ENCODE measurements at regions not wholly inside any gene's neighbourhood (a gene's known extent, or its start where the extent isn't known, plus 50 kb on each side); places are given as distances from the start of the nearest gene placed in this dataset.
"Not testable (repeated sequence)": the region's sequence is repeated elsewhere in the genome, so short reads cannot be mapped to it uniquely, and the experiment has no call there.

DNA sequence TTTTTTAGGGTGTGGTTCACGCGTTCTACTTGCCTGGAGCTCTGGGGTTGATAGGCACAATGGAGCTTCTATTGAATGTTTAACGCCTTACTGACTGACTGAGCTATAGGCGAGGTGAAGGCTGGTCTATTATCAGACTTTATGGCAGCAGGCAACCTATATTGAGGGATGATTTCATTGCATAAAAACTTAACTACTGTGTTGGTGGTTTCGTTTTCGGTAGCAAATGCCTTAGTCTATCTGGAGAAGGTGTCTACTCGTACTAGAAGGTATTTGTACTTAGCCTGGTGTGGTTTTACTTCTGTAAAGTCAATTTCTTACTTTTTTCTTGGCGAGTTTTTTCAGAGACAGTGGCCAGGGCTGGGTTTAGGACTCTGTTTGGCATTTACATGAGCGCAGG is 162.0 kb upstream of the FRG2C start:
- not testable (repeated sequence) for H3K4me3 ChIP-seq (ENCODE audit: low read length); DNase-seq (ENCODE audit: low read depth)

DNA sequence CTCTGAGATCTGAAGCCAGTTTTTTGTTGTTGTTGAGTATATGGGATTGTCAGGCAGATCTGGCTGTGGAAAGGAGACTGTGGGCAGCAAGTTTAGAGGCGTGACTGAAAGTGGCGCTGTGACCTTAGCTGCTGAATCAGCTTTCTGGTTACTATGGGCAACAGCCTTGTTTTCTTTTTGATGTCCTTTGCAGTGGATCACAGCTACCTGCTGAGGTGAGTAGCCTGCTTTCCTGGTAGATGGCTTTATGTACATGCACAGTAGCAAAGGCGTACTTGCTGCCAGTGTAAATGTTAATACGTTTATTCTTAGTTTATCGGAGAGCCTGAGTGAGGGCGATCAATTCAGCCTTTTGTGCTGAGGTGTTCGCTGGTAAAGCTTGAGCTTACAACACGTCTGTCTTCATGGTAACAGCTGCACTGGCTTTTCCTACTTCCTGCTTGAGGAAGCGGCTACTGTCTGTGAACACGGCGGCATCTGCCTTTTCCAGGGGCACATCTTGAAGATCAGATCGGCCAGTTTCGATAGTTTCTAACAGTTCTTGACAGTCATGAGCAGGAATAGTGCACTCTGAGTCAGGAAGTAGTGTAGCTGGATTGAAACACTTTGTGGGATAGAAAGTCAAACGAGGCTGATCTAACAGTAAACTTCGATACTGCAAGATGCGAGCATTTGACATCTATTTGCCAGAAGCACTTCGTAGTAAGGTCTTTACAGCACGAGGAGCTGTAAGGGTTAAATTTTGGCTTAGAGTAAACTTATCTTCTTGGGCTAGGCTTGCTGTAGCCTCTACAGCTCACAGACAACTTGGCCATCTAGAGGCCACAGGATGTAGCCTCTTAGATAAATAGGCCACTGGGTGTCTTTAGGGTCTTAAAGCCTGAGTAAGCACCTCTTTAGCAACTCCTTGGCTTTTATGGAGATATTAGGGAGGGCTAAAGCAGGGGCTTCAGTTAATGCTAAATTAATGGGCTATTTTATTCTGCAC is 161.1 kb upstream of the FRG2C start:
- DNase-seq (ENCODE audit: low read depth); H3K4me3 ChIP-seq (ENCODE audit: low read length): not testable (repeated sequence)
- TF ChIP-seq, protein P1, sequence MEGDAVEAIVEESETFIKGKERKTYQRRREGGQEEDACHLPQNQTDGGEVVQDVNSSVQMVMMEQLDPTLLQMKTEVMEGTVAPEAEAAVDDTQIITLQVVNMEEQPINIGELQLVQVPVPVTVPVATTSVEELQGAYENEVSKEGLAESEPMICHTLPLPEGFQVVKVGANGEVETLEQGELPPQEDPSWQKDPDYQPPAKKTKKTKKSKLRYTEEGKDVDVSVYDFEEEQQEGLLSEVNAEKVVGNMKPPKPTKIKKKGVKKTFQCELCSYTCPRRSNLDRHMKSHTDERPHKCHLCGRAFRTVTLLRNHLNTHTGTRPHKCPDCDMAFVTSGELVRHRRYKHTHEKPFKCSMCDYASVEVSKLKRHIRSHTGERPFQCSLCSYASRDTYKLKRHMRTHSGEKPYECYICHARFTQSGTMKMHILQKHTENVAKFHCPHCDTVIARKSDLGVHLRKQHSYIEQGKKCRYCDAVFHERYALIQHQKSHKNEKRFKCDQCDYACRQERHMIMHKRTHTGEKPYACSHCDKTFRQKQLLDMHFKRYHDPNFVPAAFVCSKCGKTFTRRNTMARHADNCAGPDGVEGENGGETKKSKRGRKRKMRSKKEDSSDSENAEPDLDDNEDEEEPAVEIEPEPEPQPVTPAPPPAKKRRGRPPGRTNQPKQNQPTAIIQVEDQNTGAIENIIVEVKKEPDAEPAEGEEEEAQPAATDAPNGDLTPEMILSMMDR (conservative IDR thresholded peaks at IDR 0.05; ENCODE audit: low read depth, low read length), result peak; percentile 1

DNA sequence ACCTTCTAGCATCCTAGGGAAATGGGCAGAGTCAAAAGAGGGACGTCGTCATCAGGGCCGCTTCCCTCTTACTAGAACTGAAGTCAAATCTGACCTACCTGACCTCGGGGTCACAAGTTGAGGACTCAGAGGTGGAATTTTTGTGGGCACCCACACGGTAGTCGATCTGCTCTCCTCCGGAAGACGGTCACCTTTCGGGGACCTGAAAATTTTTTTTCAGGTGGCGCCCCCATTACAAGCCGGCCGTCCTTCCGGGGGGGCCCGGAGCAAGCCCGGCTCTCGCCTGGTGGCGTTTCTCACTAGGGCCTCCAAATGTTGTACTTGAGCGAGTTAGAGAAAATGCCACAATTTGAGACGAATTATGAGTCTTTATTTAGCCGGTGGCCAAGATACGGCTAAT is 157.5 kb upstream of the FRG2C start:
- TF ChIP-seq, protein P1 (conservative IDR thresholded peaks at IDR 0.05; ENCODE audit: low read depth, low read length), result no peak
- DNase-seq (ENCODE audit: low read depth), result no peak
- H3K4me3 ChIP-seq (ENCODE audit: low read length), result no peak overlapping the region

DNA sequence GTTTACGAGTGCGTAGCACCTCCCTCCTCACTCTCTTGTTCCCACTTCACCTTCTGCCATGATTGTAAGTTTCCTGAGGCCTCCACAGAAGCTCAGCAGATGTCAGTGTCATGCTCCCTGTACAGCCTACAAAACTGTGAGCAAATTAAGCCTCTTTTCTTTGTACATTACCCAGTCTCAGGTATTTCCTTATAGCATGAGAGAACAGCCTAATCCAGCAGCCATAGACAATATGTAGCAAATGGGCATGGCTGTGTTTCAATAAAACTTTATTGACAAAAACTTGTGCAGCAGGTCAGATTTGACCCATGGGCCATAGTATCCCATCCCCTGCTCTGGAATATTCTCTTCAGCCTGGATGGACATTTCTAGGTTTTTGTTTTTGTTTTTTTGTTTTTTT is 156.2 kb upstream of the FRG2C start:
- H3K4me3 ChIP-seq (ENCODE audit: low read length); DNase-seq (ENCODE audit: low read depth): not testable (repeated sequence)

DNA sequence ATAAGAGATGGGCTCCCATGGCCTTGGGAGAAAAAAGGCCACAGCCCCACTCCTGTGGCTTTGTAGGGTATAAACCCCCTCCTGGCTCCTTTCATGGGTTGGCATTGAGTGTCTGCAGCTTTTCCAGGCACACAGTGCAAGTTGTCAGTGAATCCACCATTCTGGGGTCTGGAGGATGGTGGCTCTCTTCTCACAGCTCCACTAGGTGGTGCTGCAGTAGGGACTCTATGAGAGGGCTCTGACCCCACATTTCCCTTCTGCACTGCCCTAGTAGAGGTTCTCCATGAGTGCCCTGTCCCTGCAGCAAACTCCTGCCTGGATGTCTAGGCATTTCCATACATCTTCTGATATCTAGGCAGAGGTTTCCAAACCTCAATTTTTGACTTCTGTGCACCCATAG is 136.5 kb upstream of the FRG2C start:
- DNase-seq (ENCODE audit: low read depth); H3K4me3 ChIP-seq (ENCODE audit: low read length): not testable (repeated sequence)

DNA sequence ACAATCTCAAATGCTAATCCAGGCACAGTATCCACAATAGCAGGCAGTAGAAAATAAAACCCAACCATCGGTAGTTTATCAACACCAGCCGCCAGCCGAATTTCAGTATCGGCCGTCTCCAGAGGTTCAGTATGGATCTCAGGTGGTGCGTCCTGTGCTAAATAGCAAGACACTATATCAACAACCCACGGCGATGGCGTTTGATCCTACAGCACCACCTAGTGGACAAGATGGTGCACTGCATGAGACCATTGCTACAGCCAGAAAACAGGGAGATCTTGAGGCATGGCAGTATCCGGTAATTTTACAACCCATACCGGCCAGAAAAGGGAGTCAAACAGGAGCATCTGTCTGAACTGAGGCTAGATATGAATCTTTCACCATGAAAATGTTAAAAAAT is 112.0 kb upstream of the FRG2C start:
- not testable (repeated sequence) for DNase-seq (ENCODE audit: low read depth); H3K4me3 ChIP-seq (ENCODE audit: low read length)

DNA sequence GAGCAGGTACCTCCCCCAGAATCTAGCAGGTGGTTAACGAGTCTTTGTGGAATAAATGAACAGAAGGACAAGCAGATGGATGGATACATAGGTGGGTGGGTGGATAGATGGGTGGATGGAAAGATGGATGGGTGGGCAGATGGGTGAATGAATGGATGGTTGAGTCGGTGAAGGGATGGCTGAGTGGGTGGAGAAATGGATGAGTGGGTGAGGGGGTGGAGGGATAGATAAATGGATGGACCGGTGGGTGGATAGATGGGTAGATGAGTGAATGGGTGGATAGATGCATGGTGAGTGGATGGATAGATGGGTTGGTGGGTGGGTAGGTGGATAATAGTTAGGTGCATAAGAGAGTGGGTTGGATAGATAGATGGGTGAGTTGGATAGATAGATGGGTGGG is 99.7 kb upstream of the FRG2C start:
- DNase-seq (ENCODE audit: low read depth), result not testable (repeated sequence)

DNA sequence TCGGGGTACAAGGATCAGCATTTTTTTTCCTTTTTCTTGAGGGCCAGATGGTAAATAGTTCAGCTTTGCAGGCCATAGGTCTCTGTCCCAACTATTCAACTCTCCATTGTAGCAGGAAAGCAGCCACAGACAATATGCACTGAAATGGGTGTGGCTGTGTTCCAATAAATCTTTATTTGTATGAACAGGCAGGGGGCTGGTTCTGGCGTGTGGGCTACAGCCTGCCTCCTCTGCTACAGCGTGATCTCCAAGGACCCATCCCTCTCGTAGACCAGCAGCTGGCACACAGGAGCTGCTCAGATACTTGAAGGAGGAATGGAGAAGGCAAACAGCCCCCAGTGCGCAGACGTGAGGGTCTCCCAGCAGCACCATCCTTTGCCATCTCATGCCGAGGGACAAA is 91.8 kb upstream of the FRG2C start:
- DNase-seq (ENCODE audit: low read depth); H3K4me3 ChIP-seq (ENCODE audit: low read length): not testable (repeated sequence)

More for the DNA sequence above, 99.7 kb upstream of the FRG2C start:
- H3K4me3 ChIP-seq (ENCODE audit: low read length), result not testable (repeated sequence)

DNA sequence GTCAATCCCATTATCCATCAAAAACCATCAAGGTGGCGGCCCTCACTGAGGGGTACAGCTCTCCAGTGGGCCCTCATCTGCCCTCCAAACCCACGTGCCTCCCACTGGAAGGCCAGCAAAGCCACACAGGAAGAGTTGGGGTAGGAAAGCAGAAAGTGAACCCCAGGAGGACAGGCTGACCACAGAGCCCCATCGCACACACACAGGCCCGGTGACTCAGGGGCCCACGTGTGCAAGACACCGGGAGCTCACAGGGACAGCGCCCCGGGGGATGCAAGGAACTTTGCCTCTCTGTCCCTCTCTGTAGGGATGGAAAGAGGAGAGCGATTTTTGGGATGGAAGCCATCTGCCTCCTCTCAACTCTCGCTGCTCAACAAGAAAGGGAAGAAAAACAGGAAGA is 85.0 kb upstream of the FRG2C start:
- DNase-seq (ENCODE audit: low read depth); H3K4me3 ChIP-seq (ENCODE audit: low read length): not testable (repeated sequence)

DNA sequence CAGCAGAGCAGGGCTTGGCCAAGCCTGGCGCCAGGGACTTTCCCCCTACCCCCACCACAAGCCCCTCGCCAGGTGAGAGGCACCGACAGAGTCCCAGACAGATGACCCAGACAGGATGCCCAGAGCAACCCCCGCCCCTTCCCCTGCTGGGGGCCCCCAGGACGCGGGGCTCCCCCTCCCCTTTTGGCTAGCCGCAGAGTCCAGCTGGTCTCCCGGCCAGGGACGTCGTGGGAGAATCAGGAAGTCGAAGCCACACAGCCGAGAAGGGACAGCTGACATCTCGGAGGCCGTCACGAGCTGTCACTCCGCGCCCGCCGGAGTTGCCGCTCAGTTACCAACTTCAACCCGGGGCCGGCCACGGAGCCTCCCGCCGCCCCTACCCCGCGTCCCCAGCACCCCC is 84.6 kb upstream of the FRG2C start:
- not testable (repeated sequence) for H3K4me3 ChIP-seq (ENCODE audit: low read length); DNase-seq (ENCODE audit: low read depth)

DNA sequence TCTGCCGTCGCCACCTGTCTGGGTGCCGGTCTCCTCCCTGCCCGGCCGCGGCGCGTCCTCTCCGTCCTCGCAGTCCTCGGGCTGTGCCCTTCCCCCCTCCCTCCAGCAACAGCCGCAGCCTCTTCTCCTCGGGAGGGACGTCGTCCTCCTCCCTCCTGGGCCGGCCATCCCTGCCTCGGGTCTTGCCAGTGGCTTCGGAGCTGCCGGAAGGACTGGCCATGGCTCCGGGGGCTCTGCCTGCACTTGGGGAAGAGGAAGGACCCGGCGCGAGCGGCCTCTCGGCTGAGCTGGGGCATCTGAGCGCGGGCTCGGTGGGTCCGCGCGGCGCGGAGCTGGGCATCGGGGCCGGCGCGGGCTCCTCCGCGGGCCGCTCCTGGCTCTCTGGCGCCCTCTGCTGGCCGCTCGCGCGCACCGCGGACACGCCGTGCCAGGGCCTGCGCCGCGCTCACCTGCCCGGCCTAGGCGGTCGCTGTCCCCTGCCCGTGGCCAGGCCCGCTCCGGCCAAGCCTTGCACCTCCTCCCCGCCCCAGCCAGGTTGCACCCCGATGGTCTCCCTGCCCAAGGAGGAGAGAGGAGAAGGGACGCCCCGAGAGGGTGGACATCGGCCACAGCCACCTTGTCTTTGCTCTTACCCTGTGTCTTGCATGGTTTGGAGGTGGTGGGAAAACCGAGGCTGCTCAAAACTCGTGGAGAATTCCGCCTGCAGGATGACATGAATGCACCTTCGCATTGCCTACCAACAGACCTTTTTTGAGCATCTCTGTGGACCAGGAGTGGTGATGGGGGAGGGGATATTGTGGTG is 83.9 kb upstream of the FRG2C start:
- DNase-seq (ENCODE audit: low read depth), result not testable (repeated sequence)

DNA sequence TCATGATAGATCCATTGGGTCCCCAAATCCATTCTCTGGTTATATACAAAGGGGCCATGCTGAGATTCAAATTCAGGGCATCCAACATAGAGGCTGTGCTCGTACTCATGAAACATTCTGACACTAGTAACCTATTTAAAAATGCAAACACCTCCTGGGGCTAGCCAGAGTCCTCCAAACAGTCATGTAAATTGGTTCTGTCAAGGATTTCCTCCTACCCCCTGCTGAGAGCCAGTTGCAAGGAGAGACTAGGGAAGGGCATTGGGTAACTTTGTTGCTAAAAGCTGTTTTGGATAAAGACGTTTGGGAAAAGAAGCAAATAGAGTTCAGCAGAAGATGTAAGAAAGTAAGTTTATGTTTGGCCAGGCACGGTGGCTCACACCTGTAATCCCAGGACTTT is 81.6 kb upstream of the FRG2C start:
- DNase-seq (ENCODE audit: low read depth); H3K4me3 ChIP-seq (ENCODE audit: low read length): not testable (repeated sequence)

More for the DNA sequence above, 83.9 kb upstream of the FRG2C start:
- peak overlapping the region; percentile 28 for H3K4me3 ChIP-seq (ENCODE audit: low read length)

DNA sequence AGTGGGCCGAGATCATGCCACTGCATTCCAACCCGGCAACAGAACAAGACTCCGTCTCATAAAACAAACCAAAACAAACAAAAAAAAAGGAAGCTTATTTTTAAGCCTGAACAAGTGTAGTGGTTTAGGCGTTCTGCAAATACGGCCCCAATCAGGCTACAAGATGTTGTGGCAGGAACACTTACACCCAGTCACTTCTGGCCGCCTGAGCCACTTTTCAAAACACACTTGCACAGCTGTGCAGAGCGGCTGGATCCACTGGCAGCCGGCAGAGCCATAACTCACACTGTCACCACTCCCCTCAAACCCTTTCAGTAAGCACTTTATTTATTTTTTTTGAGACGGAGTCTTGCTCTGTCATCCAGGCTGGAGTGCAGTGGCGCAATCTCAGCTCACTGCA is 81.0 kb upstream of the FRG2C start:
- DNase-seq (ENCODE audit: low read depth); H3K4me3 ChIP-seq (ENCODE audit: low read length): not testable (repeated sequence)

DNA sequence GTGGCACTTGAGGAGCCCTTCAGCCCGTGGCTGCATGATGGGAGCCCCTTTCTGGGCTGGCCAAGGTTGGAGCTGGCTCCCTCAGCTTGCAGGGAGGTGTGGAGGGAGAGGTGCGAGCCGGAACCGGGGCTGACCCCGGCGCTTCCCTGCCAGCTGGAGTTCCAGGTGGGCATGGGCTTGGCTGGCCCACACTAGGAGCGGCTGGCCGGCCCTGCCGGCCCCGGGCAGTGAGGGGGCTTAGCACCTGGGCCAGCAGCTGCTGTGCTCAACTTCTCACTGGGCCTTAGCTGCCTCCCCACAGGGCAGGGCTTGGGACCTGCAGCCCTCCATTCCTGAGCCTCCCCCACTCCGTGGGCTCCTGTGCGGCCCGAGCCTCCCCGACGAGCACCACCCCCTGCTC is 76.4 kb upstream of the FRG2C start:
- not testable (repeated sequence) for H3K4me3 ChIP-seq (ENCODE audit: low read length); DNase-seq (ENCODE audit: low read depth)

DNA sequence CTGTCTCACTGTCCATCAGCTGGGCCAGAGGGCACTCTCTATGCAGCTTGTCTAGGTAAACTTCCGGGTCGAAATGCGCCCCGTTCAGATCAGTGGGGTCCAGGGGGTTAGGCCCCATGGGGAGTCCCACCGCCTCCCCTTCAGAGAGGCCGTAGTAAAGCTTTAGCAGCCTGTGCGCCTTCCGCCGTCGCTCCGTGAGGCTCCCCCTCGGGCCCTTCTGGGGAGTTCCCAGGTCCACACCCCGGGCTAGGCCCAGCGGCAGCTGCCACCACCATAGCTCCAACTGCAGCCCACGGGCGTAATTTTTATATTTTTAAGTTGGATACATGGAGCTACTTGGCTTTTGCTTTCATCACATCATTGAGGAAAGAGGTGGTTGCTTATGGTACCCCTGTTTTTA is 73.7 kb upstream of the FRG2C start:
- H3K4me3 ChIP-seq (ENCODE audit: low read length); DNase-seq (ENCODE audit: low read depth): not testable (repeated sequence)

DNA sequence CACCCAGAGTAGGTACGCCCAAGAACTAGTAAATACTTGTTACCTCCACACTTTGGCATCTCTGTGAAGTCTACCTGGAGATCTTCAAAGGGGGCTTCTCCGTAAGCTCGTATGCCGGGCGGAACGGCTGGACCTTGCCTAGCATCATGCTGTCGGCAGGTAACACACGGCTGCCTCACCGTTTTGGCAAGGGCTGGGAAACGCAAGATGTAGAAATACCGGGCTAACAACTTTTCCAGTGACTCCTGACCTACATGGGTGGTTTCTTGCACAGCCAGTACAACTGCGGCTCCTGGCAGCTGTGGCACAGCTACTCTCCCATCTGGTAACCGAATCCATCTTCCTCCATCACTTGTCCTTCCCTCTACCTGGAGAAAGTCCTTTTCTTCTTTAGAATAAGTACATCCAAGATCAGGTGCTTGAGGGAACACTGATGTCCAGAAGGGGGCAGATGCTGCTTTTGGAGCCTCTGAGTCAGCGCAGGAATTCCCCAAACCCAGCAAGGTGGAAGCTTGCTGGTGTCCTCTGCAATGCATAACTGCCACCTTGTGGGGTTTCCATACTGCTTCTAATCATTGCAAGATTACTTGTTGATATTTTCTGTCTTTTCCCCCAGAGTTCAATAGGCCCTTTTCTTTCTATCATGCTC is 59.7 kb upstream of the FRG2C start:
- not testable (repeated sequence) for DNase-seq (ENCODE audit: low read depth); H3K4me3 ChIP-seq (ENCODE audit: low read length)

DNA sequence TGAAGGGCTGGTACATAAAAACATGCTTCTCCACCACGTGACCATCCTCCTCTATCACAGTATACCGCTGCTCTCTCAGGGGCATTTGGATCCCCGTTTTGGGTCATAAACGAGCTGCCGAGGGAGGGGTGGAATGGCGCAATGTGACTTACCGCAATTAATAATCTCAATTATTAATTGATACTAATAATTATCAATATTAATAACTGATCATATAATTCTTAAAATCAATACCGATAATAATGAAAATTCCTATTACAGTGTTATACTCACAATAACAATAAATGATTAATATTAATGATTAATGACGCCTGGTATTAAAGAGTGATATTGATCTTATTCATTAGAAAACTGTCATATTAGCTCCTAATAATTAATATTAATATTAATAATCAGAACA is 56.1 kb upstream of the FRG2C start:
- H3K4me3 ChIP-seq (ENCODE audit: low read length); DNase-seq (ENCODE audit: low read depth): not testable (repeated sequence)

Data from retinal pigment epithelial cell (primary cell).